GM10266 (cell line): ENCODE measurements at regions not wholly inside any gene's neighbourhood (a gene's known extent, or its start where the extent isn't known, plus 50 kb on each side); places are given as distances from the start of the nearest gene placed in this dataset.

ENCODE experiments used
- DNase-seq: peaks from one replicate; pipeline ENCODE4 v3.0.0; 2012; ENCODE audit errors: extremely low spot score
- TF ChIP-seq, protein P1 (sequence below): IDR thresholded peaks from 2 replicates; pipeline ENCODE4 v1.5.1; 2012; ENCODE audit warnings: mild to moderate bottlenecking, low read depth; ENCODE audit not compliant: control insufficient read depth, insufficient read depth; ENCODE audit errors: missing control alignments

- DNase-seq, result no peak
- TF ChIP-seq, protein P1, sequence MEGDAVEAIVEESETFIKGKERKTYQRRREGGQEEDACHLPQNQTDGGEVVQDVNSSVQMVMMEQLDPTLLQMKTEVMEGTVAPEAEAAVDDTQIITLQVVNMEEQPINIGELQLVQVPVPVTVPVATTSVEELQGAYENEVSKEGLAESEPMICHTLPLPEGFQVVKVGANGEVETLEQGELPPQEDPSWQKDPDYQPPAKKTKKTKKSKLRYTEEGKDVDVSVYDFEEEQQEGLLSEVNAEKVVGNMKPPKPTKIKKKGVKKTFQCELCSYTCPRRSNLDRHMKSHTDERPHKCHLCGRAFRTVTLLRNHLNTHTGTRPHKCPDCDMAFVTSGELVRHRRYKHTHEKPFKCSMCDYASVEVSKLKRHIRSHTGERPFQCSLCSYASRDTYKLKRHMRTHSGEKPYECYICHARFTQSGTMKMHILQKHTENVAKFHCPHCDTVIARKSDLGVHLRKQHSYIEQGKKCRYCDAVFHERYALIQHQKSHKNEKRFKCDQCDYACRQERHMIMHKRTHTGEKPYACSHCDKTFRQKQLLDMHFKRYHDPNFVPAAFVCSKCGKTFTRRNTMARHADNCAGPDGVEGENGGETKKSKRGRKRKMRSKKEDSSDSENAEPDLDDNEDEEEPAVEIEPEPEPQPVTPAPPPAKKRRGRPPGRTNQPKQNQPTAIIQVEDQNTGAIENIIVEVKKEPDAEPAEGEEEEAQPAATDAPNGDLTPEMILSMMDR, result no peak
Measured at GRCh38 chr4:180086480-180087190, 2156.6 kb upstream of the TENM3 start.

GRCh38 chr4:180098586-180098985 is 2144.6 kb upstream of the TENM3 start:
- TF ChIP-seq, protein P1, result no peak
- no peak for DNase-seq

DNA sequence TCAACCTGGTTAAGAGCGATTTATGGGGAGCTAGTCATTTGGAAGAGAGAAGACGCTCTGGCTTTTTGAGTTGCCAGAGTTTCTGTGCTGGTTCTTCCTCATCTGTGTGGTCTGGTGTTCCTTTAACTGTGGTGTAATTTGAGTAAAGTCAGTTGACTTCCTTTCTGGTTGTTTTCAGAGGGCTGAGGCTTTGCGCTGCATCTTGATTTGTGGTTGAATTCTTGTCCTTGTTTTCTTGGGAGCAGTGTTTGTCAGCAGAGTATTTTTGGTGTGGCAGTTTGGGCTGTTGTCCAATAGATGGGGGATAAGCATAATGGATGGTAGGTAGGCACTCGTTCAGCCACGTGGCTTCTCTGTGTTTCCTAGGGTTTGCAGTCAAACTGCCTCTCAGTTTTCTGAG is 2143.2 kb upstream of the TENM3 start:
- DNase-seq, result no peak
- TF ChIP-seq, protein P1, result no peak

- TF ChIP-seq, protein P1, result no peak
- DNase-seq, result no peak
Measured at GRCh38 chr4:180100433-180101344, 2142.5 kb upstream of the TENM3 start.

DNA sequence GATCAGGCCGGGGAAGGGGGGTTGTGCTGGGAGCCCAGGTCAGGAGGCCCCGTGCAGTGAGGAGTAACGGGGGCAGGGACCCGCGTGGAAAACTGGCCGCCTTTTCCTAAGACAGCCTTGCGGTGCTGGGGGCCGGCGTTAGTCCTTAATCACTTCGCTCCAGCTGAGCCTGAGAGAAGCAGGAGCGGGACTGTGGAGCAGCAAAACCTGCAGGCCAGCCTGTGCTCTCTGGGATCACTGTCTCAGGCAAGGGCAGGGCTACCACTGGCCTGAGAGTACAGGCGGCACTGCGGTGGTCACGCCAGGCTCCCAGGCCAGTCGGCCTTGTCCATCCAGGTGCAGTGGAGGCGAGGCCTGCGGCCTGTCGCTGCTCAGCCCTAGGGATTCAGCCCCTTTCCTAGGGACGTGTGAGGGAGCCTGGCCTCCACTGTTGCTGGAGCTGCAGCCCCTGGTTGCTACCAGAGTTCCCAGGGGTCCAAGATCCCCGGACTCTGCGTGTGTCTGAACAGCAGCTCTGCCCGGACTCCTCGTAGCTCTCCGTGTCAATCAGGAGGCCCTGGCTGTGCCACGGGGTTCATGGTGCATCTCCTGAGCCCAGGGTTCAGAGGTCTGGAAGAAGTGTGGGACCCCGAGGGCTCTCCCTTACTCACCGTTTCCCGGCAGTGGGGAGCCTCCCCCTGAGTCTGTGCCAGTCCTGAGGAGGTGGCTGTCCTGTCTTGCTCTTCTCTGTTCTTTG is 2141.7 kb upstream of the TENM3 start:
- DNase-seq, result no peak

DNA sequence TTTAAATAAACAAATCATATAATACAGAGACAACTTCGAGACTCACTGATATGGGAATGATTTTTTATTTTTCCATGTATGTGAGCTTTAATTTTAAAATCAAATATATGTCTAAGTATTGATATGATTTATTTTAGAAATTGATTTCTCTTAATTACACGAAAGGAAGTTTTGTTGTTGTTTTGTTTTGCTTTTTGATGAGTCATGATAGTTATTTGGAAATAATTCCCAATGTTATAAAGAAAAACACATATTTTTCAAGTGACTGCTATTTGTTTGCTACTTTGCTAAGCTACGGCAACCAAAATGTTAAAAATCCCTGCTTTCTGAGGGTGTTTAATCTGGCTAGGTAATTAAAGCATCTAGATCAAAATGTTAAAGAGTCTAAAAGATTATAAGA is 2139.4 kb upstream of the TENM3 start:
- DNase-seq, result no peak

More for the DNA sequence above, 2141.7 kb upstream of the TENM3 start:
- TF ChIP-seq, protein P1, result no peak

More for the DNA sequence above, 2139.4 kb upstream of the TENM3 start:
- TF ChIP-seq, protein P1, result no peak
